GM12878 (cell line): ENCODE measurements at regions not wholly inside any gene's neighbourhood (a gene's known extent, or its start where the extent isn't known, plus 50 kb on each side); places are given as distances from the start of the nearest gene placed in this dataset.

ENCODE experiments used
- BCL3 ChIP-seq: IDR thresholded peaks from 2 replicates; pipeline ENCODE4 v1.6.1; 2011; ENCODE audit warnings: borderline replicate concordance, low read depth, mild to moderate bottlenecking, moderate library complexity, low read length; ENCODE audit not compliant: insufficient read depth, poor library complexity, severe bottlenecking
- CHD2 ChIP-seq: IDR thresholded peaks from 2 replicates; pipeline ENCODE4 v1.6.1; 2011; ENCODE audit warnings: low read depth, low read length, improper control_type of control experiment, borderline replicate concordance
- CHD4 ChIP-seq: fragments of 200-600 bp; sonication (generic); IDR thresholded peaks from 2 replicates; pipeline ENCODE4 v1.6.1; 2016; ENCODE audit warnings: mild to moderate bottlenecking
- CTCF ChIP-seq, 3 experiments: IDR thresholded peaks in 2 of 3; conservative IDR thresholded peaks in 1 of 3; 2 replicates each; pipeline ENCODE4 v1.5.1; 2011; ENCODE audit warnings: low read depth in 3 of 3, low read length in 3 of 3, mild to moderate bottlenecking in 3 of 3, control low read depth in 2 of 3, moderate library complexity in 2 of 3, inconsistent platforms in 1 of 3, mixed read lengths in 1 of 3; ENCODE audit not compliant: control insufficient read depth in 2 of 3, insufficient read depth in 1 of 3; ENCODE audit errors: extremely low read depth in 1 of 3
- CUX1 ChIP-seq: IDR thresholded peaks from 2 replicates; pipeline ENCODE4 v1.6.1; 2012; ENCODE audit warnings: improper control_type of control experiment, low read depth, low read length; ENCODE audit not compliant: insufficient replicate concordance
- GABPA ChIP-seq: IDR thresholded peaks from 2 replicates; pipeline ENCODE4 v1.6.1; 2014; ENCODE audit warnings: antibody characterized with exemption, low read depth, mild to moderate bottlenecking, inconsistent platforms
- MAX ChIP-seq: IDR thresholded peaks from 2 replicates; pipeline ENCODE4 v1.6.1; 2012; ENCODE audit warnings: low read depth, low read length, improper control_type of control experiment
- TARDBP ChIP-seq: IDR thresholded peaks from 2 replicates; pipeline ENCODE4 v1.6.1; 2016; ENCODE audit warnings: borderline replicate concordance
- ZBTB4 ChIP-seq: fragments of 450-650 bp; formaldehyde crosslinking; IDR thresholded peaks from 2 replicates; pipeline ENCODE4 v1.4.0; 2022; ENCODE audit warnings: mild to moderate bottlenecking, moderate library complexity

GRCh38 chr12:102551186-102551585 lies 70.8 kb upstream of the IGF1 start:
- TF ChIP-seq BCL3 (no peak), ZBTB4 (CRISPR knock-in tag) (no peak), CHD4 (no peak), CTCF (IDR thresholded peaks at IDR 0.05 in 2 of 3, conservative IDR thresholded peaks at IDR 0.05 in 1 of 3; ENCODE audit: control insufficient read depth in 2 of 3, extremely low read depth in 1 of 3, insufficient read depth in 1 of 3, low read depth in 3 of 3, low read length in 3 of 3) (no peak), GABPA (no peak), TARDBP (no peak), CHD2 (no peak), MAX (no peak), CUX1 (no peak)
